ENCODE measurements at regions not wholly inside any gene's neighbourhood (a gene's known extent, or its start where the extent isn't known, plus 50 kb on each side); places are given as distances from the start of the nearest gene placed in this dataset.

GRCh38 chr15:79219393-79220056 is 63.0 kb upstream of the ANKRD34C start:
- TF ChIP-seq CTCF (IDR thresholded peaks at IDR 0.05), result no peak
- no peak for TF ChIP-seq POLR2A (IDR thresholded peaks at IDR 0.05)

All from uterus (tissue), 2 donors.